Bronchial epithelial cell (primary cell): ENCODE measurements at regions not wholly inside any gene's neighbourhood (a gene's known extent, or its start where the extent isn't known, plus 50 kb on each side); places are given as distances from the start of the nearest gene placed in this dataset.

Experiments
- DNase-seq: peaks from one replicate; pipeline ENCODE4 v3.0.0-alpha.2; 2010; ENCODE audit warnings: low read depth
- FAIRE-seq: peaks from 2 replicates; lab custom pipeline; 2011; peaks lifted over from hg19 to GRCh38; lab: Jason Lieb, UNC
- H3K27me3 ChIP-seq: 2 replicates; pipeline ENCODE4 v1.5.1; 2011; ENCODE audit warnings: low read length; ENCODE audit not compliant: control insufficient read depth, insufficient read depth
- H3K36me3 ChIP-seq: 2 replicates; pipeline ENCODE4 v1.5.1; 2011; ENCODE audit warnings: low read length; ENCODE audit not compliant: control insufficient read depth, insufficient read depth
- H3K4me3 ChIP-seq: 2 replicates; pipeline ENCODE4 v1.5.1; 2011; ENCODE audit warnings: mild to moderate bottlenecking, low read depth, low read length, control low read depth
- TF ChIP-seq, protein P1 (sequence below): IDR thresholded peaks from 2 replicates; pipeline ENCODE4 v1.5.1; 2011; ENCODE audit warnings: mild to moderate bottlenecking, moderate library complexity, low read length, control low read depth, inconsistent platforms; ENCODE audit not compliant: insufficient read depth, severe bottlenecking

DNA sequence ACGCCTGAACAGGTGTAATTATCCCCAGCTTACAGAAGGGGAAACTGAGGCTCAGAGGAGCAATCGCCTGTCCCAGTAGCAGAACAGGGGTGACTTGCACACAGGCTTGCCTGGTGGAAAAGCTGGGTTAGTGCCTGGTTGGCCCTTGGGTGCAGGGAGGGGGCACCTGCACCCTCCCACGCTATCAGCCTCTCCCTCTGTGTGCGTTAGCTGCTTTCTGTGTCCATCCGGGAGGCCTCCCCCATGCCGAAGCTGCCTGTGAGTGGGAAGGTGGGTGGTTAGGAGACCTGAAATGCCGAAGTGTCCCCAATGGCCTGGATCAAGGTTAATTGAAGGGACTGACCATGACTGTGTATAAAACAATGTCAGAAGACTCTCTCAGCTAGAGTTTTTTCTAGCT is 295.0 kb downstream of the ZNF536 start:
- Histone ChIP-seq H3K27me3 (no peaks in the 10 kb centered on the region), H3K4me3 (no peak overlapping the region), H3K36me3 (no peaks in the 10 kb centered on the region)
- FAIRE-seq (no peak), DNase-seq (no peak)
- TF ChIP-seq, protein P1, sequence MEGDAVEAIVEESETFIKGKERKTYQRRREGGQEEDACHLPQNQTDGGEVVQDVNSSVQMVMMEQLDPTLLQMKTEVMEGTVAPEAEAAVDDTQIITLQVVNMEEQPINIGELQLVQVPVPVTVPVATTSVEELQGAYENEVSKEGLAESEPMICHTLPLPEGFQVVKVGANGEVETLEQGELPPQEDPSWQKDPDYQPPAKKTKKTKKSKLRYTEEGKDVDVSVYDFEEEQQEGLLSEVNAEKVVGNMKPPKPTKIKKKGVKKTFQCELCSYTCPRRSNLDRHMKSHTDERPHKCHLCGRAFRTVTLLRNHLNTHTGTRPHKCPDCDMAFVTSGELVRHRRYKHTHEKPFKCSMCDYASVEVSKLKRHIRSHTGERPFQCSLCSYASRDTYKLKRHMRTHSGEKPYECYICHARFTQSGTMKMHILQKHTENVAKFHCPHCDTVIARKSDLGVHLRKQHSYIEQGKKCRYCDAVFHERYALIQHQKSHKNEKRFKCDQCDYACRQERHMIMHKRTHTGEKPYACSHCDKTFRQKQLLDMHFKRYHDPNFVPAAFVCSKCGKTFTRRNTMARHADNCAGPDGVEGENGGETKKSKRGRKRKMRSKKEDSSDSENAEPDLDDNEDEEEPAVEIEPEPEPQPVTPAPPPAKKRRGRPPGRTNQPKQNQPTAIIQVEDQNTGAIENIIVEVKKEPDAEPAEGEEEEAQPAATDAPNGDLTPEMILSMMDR = no peak

DNA sequence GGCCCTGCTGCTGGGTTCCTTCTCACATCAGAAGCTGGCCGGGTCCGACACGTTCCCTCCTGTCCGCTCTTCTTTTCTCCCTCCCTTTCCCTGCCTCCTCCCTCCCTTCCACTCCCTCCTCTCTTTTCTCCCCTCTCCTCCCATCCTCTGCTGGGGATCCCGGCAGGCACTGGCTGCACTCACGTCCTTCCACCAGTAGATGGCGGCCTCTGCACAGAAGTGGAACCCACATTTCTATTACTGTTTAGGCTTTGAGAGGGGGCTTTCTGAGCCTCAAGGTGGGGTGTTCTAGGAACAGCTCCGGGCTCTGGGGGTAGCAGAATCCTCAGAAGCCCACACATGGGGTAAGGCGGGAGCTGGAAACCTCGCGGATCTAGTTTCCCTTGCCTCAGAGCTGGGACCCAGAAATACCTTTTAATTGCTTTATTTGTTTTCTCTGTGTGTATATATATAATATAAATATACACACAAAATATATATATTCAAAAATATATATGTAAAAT is 294.2 kb downstream of the ZNF536 start:
- no peak overlapping the region for H3K4me3 ChIP-seq
- TF ChIP-seq, protein P1 = peak; percentile 87
- no peaks in the 10 kb centered on the region for H3K36me3 ChIP-seq
- DNase-seq (no peak), FAIRE-seq (no peak)
- no peaks in the 10 kb centered on the region for H3K27me3 ChIP-seq

DNA sequence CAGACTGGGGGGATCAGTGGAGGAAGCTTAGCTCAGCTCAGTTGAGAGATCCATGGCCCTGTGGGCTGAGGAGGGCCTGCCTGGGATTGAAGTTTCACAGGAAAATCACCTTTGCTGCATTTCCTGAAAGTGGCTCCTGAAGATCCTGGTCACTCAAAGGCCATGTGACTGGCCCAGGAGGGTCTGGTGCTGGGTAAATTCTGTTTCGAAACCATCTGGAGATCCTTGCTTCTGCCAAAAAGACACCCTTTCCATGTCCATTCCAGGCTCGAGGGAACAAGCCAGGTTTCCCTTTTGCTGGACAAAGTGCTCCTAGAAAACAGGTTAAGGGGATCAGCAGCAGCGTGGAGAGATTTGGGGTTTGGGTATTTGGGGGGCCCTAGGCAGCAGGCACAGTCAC is 293.3 kb downstream of the ZNF536 start:
- Histone ChIP-seq H3K36me3 (no peaks in the 10 kb centered on the region), H3K4me3 (no peak overlapping the region), H3K27me3 (no peaks in the 10 kb centered on the region)
- TF ChIP-seq, protein P1 = no peak
- FAIRE-seq (no peak), DNase-seq (no peak)

DNA sequence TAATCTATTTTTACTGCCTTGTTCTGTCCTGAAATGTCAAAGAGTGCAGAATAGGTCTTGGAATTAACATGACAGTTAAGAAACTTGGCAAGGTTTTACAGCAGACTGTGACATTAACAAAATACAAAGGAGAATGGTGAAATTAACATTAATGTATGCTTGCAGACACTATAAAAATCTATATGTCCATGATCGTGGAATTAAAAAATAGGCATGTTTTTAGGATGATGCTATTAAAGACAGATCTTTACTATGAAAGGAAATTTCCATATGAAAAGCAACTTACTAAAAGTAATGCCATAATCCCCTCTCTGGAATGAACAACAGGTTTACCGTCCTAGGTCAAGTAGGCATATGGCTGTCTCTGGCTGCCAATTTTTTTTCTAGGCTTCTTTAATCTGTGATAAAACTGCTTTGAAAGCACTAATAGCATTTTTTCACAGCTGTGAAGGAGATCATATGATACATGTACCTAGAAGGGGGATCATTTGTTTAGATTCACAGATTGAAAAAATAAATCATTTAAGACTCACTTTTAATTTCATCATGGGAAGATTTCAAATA is 291.5 kb downstream of the ZNF536 start:
- Histone ChIP-seq H3K4me3 (no peak overlapping the region), H3K36me3 (no peaks in the 10 kb centered on the region), H3K27me3 (no peaks in the 10 kb centered on the region)
- FAIRE-seq (no peak), DNase-seq (no peak)
- TF ChIP-seq, protein P1 = no peak

DNA sequence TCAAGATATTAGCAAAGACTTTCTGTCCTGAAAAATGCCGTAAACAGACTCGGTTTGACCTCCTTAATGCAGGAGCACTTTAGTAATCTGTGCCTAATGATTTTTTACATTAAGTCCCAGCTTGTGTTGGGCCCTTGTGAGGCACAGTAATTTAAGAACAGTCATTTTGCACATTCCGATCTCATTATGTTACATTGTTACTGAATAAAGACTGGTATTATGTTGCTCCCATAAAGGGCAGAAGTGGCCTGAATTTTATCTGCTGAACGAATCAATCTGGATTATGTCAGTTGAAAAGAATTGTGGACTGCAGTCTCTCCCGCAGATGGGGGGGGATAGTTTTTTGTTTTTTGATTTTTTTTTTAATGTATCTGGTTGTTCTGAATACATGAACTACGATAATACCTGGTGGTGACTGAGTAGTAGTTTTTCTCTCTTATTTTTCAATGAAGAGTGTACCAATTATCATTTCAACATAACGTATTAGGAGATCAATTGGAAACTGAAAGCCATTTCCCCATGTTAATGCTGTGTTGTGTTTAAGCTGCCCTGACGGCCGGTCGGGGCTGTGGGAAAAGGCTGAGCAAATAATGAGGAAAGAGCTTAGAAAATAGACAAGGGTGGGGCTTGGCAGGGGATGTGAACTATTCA is 290.2 kb downstream of the ZNF536 start:
- no peak overlapping the region for H3K4me3 ChIP-seq
- TF ChIP-seq, protein P1 = no peak
- H3K27me3 ChIP-seq = no peaks in the 10 kb centered on the region
- DNase-seq (no peak), FAIRE-seq (no peak)
- no peaks in the 10 kb centered on the region for H3K36me3 ChIP-seq
